ENCODE measurements at regions not wholly inside any gene's neighbourhood (a gene's known extent, or its start where the extent isn't known, plus 50 kb on each side); places are given as distances from the start of the nearest gene placed in this dataset.

GRCh38 chr17:6893382-6894205 is 62.1 kb upstream of the TEKT1 start:
- TF ChIP-seq POLR2AphosphoS5 (IDR thresholded peaks at IDR 0.05; ENCODE audit: low read depth, low read length) (no peak), POLR2A (IDR thresholded peaks at IDR 0.05; ENCODE audit: low read depth, low read length) (no peak), TAF1 (IDR thresholded peaks at IDR 0.05; ENCODE audit: borderline replicate concordance, low read depth, low read length) (no peak)
- FAIRE-seq (no peak), DNase-seq (ENCODE audit: insufficient read length) (no peak)

DNA sequence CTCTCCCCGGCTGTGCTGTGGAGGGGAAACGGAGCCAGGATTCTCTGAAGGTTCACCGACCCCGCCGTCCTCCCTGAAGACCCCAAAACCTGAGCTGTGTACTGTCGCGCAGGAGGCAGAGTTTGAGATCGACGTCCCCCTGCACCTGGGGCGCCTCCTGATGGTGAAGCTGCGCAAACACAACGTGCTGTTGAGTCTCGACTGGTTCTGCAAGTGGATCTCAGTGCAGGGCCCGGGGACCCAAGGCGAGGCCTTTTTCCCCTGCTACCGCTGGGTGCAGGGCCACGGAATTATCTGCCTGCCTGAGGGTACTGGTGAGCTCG is 62.6 kb upstream of the TEKT1 start:
- FAIRE-seq, result no peak
- TF ChIP-seq POLR2A (IDR thresholded peaks at IDR 0.05; ENCODE audit: low read depth, low read length), result no peak
- no peak for TF ChIP-seq POLR2AphosphoS5 (IDR thresholded peaks at IDR 0.05; ENCODE audit: low read depth, low read length)
- no peak for TF ChIP-seq TAF1 (IDR thresholded peaks at IDR 0.05; ENCODE audit: borderline replicate concordance, low read depth, low read length)
- DNase-seq (ENCODE audit: insufficient read length), result no peak

- FAIRE-seq (no peak), DNase-seq (ENCODE audit: insufficient read length) (no peak)
- TF ChIP-seq POLR2AphosphoS5 (IDR thresholded peaks at IDR 0.05; ENCODE audit: low read depth, low read length), result no peak
- no peak for TF ChIP-seq POLR2A (IDR thresholded peaks at IDR 0.05; ENCODE audit: low read depth, low read length)
- no peak for TF ChIP-seq TAF1 (IDR thresholded peaks at IDR 0.05; ENCODE audit: borderline replicate concordance, low read depth, low read length)
Measured at GRCh38 chr17:6901086-6901485, 69.6 kb upstream of the TEKT1 start.

- DNase-seq (ENCODE audit: insufficient read length) (no peak), FAIRE-seq (no peak)
- TF ChIP-seq TAF1 (IDR thresholded peaks at IDR 0.05; ENCODE audit: borderline replicate concordance, low read depth, low read length) (no peak), POLR2AphosphoS5 (IDR thresholded peaks at IDR 0.05; ENCODE audit: low read depth, low read length) (no peak), POLR2A (IDR thresholded peaks at IDR 0.05; ENCODE audit: low read depth, low read length) (no peak)
Measured at GRCh38 chr17:6903326-6903900, 71.9 kb upstream of the TEKT1 start.

DNA sequence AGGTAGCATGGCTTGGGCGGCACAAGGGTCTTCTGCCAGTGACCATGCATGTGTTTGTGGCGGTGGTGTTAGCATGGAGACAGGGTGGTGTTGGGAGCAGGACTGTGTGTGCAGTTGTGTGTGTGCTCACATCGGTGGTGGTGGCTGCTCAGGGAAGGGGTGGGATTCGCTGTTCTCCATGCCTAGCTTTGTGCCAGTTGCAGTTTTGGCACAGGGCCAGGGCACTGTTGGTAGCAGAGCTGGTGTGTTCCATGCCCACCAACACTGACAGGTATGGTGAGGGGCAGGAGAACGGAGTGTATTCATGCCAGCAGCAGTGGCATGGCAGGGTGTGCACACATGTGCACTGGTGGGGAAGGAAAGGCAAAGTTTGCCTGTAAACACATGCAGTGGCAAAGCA is 77.3 kb upstream of the TEKT1 start:
- no peak for TF ChIP-seq POLR2AphosphoS5 (IDR thresholded peaks at IDR 0.05; ENCODE audit: low read depth, low read length)
- DNase-seq (ENCODE audit: insufficient read length) (no peak), FAIRE-seq (no peak)

- DNase-seq (ENCODE audit: insufficient read length) (no peak), FAIRE-seq (peak; percentile 5)
- TF ChIP-seq POLR2A (IDR thresholded peaks at IDR 0.05; ENCODE audit: low read depth, low read length), result no peak
- no peak for TF ChIP-seq TAF1 (IDR thresholded peaks at IDR 0.05; ENCODE audit: borderline replicate concordance, low read depth, low read length)
- TF ChIP-seq POLR2AphosphoS5 (IDR thresholded peaks at IDR 0.05; ENCODE audit: low read depth, low read length), result no peak
Measured at GRCh38 chr17:6910987-6911603, 79.6 kb upstream of the TEKT1 start.

DNA sequence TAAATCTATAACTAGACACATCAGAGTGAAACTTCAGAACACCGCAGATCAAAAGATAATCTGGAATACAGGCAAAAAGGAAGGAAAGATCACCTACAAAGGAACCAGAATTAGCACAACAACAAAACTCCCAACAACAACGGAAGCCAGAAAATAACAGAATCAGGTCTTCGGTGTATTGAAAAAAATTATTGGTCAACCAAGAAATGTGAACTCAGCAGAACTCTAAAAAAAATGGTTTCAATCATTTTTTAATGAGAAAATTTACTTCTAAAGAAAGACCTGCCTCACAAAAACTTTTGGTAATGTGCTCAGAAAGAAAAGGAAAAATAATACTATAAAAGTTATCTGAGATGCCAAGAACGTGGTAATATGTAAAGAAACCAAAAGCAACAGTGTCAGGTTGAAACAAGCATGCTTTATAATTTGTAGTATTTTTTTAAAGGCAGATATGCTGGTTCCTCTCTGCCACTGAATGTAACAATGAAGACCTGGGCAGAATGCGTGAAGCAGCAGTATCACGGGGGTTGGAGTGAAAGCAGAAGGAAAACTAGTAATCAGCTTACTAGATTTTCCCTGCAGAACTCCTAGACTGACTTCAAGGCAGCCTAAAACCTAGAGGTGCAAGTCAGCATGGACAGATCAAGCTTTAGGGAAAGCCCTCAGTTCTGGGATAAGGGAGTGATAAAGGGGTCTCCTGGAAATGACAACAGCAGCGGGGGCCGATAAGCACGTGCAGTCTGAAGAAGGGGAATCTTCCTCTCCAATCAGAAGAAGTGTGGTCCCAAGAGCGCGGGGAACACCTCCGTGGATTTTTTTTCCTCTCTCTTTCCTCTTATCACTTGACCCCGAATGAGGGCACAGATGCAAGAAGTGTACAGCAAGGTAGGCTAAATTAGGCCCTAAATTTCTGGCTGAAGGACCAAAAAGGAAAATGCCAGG is 80.9 kb upstream of the TEKT1 start:
- DNase-seq (ENCODE audit: insufficient read length) (no peak), FAIRE-seq (no peak)
- TF ChIP-seq POLR2A (IDR thresholded peaks at IDR 0.05; ENCODE audit: low read depth, low read length), result no peak
- TF ChIP-seq TAF1 (IDR thresholded peaks at IDR 0.05; ENCODE audit: borderline replicate concordance, low read depth, low read length), result no peak
- no peak for TF ChIP-seq POLR2AphosphoS5 (IDR thresholded peaks at IDR 0.05; ENCODE audit: low read depth, low read length)

GRCh38 chr17:6913608-6914443 is 82.0 kb upstream of the ALOX12 start:
- FAIRE-seq, result peak; percentile 96
- no peak for TF ChIP-seq TAF1 (IDR thresholded peaks at IDR 0.05; ENCODE audit: borderline replicate concordance, low read depth, low read length)
- peak; percentile 62 for DNase-seq (ENCODE audit: insufficient read length)

GRCh38 chr17:6914711-6915110 is 81.1 kb upstream of the ALOX12 start:
- FAIRE-seq, result no peak
- TF ChIP-seq POLR2AphosphoS5 (IDR thresholded peaks at IDR 0.05; ENCODE audit: low read depth, low read length) (no peak), POLR2A (IDR thresholded peaks at IDR 0.05; ENCODE audit: low read depth, low read length) (no peak), TAF1 (IDR thresholded peaks at IDR 0.05; ENCODE audit: borderline replicate concordance, low read depth, low read length) (no peak)
- no peak for DNase-seq (ENCODE audit: insufficient read length)

GRCh38 chr17:6915620-6916019 is 80.2 kb upstream of the ALOX12 start:
- FAIRE-seq (no peak), DNase-seq (ENCODE audit: insufficient read length) (no peak)
- no peak for TF ChIP-seq POLR2A (IDR thresholded peaks at IDR 0.05; ENCODE audit: low read depth, low read length)
- no peak for TF ChIP-seq POLR2AphosphoS5 (IDR thresholded peaks at IDR 0.05; ENCODE audit: low read depth, low read length)
- TF ChIP-seq TAF1 (IDR thresholded peaks at IDR 0.05; ENCODE audit: borderline replicate concordance, low read depth, low read length), result no peak

DNA sequence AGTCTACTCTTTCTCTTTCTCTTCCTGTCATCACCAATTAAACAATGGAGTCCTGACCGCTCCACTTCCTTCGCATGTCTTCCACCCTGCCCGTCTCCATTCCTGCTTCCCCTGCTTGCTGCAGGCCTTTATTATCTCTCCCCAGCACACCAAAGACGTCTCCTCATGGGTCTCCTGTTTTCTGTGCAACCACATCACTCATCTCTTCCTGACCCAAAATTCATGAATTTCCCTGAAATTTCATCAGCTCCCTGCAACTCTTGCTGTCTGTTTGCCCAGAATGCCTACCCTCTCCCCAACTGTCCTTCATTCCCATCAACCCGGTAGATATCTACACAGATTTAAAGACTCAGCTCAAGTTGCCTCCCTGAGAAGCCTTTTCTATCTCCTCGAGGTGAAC is 76.7 kb upstream of the ALOX12 start:
- no peak for TF ChIP-seq POLR2A (IDR thresholded peaks at IDR 0.05; ENCODE audit: low read depth, low read length)
- TF ChIP-seq POLR2AphosphoS5 (IDR thresholded peaks at IDR 0.05; ENCODE audit: low read depth, low read length), result no peak
- TF ChIP-seq TAF1 (IDR thresholded peaks at IDR 0.05; ENCODE audit: borderline replicate concordance, low read depth, low read length), result no peak
- FAIRE-seq, result no peak
- no peak for DNase-seq (ENCODE audit: insufficient read length)

Data from GM12892 (cell line).